NCI-H2029 treated with DMSO at 0.1 percent for 48 hours (cell line): ENCODE measurements at regions not wholly inside any gene's neighbourhood (a gene's known extent, or its start where the extent isn't known, plus 50 kb on each side); places are given as distances from the start of the nearest gene placed in this dataset.

ENCODE experiments used
- DNase-seq: peaks from one replicate; lab custom pipeline; 2025; lab: John Stamatoyannopoulos, UW

DNA sequence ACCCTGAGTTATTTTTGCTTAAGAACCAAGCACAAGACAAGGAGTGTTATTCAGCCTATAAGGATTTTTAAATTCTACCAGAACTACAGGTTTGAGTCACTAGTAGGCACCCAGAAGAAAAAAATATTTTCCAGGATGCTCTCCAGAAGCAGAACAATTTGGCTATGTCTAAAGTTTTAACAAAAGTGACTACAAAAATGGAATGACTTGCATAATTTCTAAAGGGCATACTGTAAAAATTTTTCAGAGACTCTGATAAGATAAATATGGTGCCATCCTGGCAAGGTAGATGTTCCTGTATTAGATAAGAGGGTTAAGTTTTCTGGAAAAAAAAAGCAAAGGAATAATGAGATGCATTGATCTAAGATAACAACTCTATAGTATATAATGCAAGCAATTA lies 68.6 kb upstream of the FAM9A start:
- no peak for DNase-seq

GRCh38 chrX:8868906-8869305 lies 67.7 kb upstream of the FAM9A start:
- DNase-seq, result no peak

DNA sequence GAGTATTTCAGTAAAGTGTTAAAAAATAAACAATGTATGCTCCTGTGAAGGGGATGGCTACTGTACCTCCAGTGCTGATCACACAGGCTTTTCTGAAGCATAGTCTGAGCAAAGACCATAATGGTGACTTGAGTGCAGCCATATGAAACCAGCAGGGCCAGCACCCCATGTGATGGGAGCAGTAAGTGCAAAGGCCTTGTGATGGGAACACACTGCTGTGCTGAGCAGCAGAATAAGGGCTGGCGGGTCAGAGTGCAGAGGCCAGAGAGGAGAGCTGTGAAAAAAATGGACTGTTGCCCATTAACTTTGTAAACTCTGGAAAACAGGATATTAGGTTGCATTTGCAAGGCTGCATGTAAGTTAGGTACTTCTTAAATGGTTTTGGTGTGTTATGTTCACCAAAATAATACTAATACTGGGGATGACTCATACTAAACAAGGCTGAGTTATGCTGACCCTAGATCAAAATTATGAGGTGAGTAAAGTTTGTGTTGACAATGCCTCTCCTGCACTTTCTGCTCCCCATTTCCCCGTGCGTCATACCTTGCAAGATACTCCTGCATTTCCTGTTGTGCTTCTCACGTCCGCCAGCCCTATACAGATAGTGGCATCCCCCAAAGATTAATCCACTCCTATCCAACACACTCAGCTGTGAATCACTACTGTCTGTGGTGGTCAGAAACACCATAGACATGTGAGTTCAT lies 67.0 kb upstream of the FAM9A start:
- DNase-seq, result no peak

GRCh38 chrX:8867406-8867805 lies 66.2 kb upstream of the FAM9A start:
- DNase-seq, result no peak

DNA sequence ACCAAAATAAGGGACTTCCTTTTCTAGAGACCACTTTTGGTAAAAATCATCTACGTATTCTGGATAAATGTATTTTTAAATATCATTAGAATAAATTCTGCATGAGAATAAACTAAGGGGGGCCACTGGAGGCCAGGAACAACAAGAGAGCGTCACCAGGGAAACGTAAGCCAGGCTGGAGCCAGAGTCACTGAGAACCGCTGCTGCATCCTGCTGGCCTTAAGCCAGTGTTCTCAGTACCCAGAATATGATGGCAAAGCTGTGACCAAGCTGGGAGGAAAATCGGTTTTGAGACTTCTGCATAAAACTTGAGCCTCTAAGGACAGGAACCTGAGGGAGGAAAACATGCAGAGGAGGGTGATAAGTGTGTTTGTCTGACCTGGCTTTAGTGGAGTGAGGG lies 63.0 kb upstream of the FAM9A start:
- peak; percentile 2 for DNase-seq

GRCh38 chrX:8861908-8862307 lies 60.7 kb upstream of the FAM9A start:
- no peak for DNase-seq

- no peak for DNase-seq
Observed at GRCh38 chrX:8851231-8851886, 50.2 kb upstream of the FAM9A start.
